Panc1 (cell line): ENCODE measurements at regions not wholly inside any gene's neighbourhood (a gene's known extent, or its start where the extent isn't known, plus 50 kb on each side); places are given as distances from the start of the nearest gene placed in this dataset.

Experiments used
- ATAC-seq: fragments of 200-7000 bp; cut with Tn5 transposase; 2 replicates; pipeline ENCODE4 v1.9.1; 2020; ENCODE audit warnings: mild to moderate bottlenecking, moderate library complexity
- BruUV-seq: library from RNA; stranded (reverse); fragments of 400-500 nt; replicated peaks from 2 replicates; lab custom pipeline; 2021; lab: Mats Ljungman, UMichigan
- CTCF ChIA-PET: fragments of 300-600 bp; sonication (Branson Sonifier 250); formaldehyde crosslinking; loops from one replicate; lab custom pipeline; 2022; ENCODE audit warnings: antibody characterized with exemption; lab: Charles Lee
- POLR2A ChIA-PET: fragments of 300-600 bp; sonication (Branson Sonifier 250); formaldehyde crosslinking; loops from one replicate; lab custom pipeline; 2022; ENCODE audit warnings: antibody characterized with exemption; lab: Charles Lee
- DNase-seq: peaks from one replicate; pipeline ENCODE4 v3.0.0-alpha.2; 2010; ENCODE audit warnings: low read depth, low spot score
- H3K27ac ChIP-seq: 2 replicates; pipeline ENCODE4 v1.5.1; 2011; ENCODE audit warnings: mild to moderate bottlenecking, low read length, inconsistent platforms
- H3K27me3 ChIP-seq: fragments of 200-500 bp; sonication (Bioruptor generic); 2 replicates; pipeline ENCODE4 v1.6.0; 2014; ENCODE audit warnings: low read length, inconsistent platforms; ENCODE audit not compliant: control insufficient read depth, insufficient read depth
- H3K36me3 ChIP-seq: fragments of 200-500 bp; sonication (Bioruptor generic); 2 replicates; pipeline ENCODE4 v1.5.1; 2014; ENCODE audit warnings: inconsistent platforms, mild to moderate bottlenecking, low read length, moderate library complexity; ENCODE audit not compliant: control insufficient read depth, insufficient read depth
- H3K4me1 ChIP-seq: 2 replicates; pipeline ENCODE4 v1.5.1; 2011; ENCODE audit warnings: inconsistent platforms, mild to moderate bottlenecking, low read length, moderate library complexity; ENCODE audit not compliant: control insufficient read depth, insufficient read depth
- H3K4me3 ChIP-seq, 2 experiments: 2 replicates each; pipeline ENCODE4 v1.5.1; 2011 to 2012; ENCODE audit warnings: low read depth in 2 of 2, low read length in 2 of 2, mild to moderate bottlenecking in 2 of 2, inconsistent platforms in 1 of 2, moderate library complexity in 1 of 2
- H3K9me3 ChIP-seq: fragments of 200-500 bp; sonication (Bioruptor generic); 2 replicates; pipeline ENCODE4 v1.5.1; 2014; ENCODE audit warnings: low read depth, mild to moderate bottlenecking, inconsistent platforms, low read length, moderate library complexity; ENCODE audit not compliant: control insufficient read depth, insufficient read depth
- CTCF ChIP-seq: fragments of 450-650 bp; IDR thresholded peaks from 2 replicates; pipeline ENCODE4 v1.5.1; 2017; ENCODE audit warnings: mild to moderate bottlenecking
- POLR2AphosphoS5 ChIP-seq: IDR thresholded peaks from 2 replicates; pipeline ENCODE4 v1.6.1; 2012; ENCODE audit warnings: mild to moderate bottlenecking, low read depth, low read length, moderate library complexity
- REST ChIP-seq, 2 experiments: IDR thresholded peaks; 2 replicates each; pipeline ENCODE4 v1.6.1; 2011 to 2012; ENCODE audit warnings: low read depth in 2 of 2, control low read depth in 1 of 2, low read length in 1 of 2, mild to moderate bottlenecking in 1 of 2, moderate library complexity in 1 of 2; ENCODE audit not compliant: insufficient read depth in 1 of 2
- SIN3A ChIP-seq: IDR thresholded peaks from 2 replicates; pipeline ENCODE4 v1.6.1; 2012; ENCODE audit warnings: low read depth, mild to moderate bottlenecking, low read length, moderate library complexity, borderline replicate concordance; ENCODE audit not compliant: insufficient read depth
- TCF7L2 ChIP-seq: IDR thresholded peaks from 2 replicates; pipeline ENCODE4 v1.6.1; 2011; ENCODE audit warnings: mild to moderate bottlenecking, low read depth, low read length, inconsistent platforms
- in situ Hi-C: cut with HindIII; loops from 2 replicates; pipeline ENCODE4 v1.10.0; 2016; ENCODE audit warnings: low sequenced_read_pairs, low pct_unique_long_range_greater_than_20kb
- intact Hi-C: fragments of 100-400 bp; cut with micrococcal nuclease; formaldehyde crosslinking; loops from one replicate; pipeline ENCODE4 v1.10.0; 2022; ENCODE audit not compliant: unreplicated experiment

- Histone ChIP-seq H3K4me1 (no peaks in the 10 kb centered on the region), H3K9me3 (no peaks in the 10 kb centered on the region), H3K27ac (no peak overlapping the region), H3K4me3 (no peak overlapping the region), H3K36me3 (no peaks in the 10 kb centered on the region), H3K27me3 (peaks cover 21% of the 10 kb centered on the region)
- ChIA-PET CTCF (interaction anchor here (0.7 kb wide), 2 partner anchors 9 to 880 kb away, joined by 3 to 4 read pairs; no protein-coding TSS in a partner anchor), POLR2A (no interaction called here)
- TF ChIP-seq TCF7L2 (no peak), CTCF (no peak), POLR2AphosphoS5 (no peak), REST (IDR thresholded peaks at IDR 0.05; ENCODE audit: insufficient read depth in 1 of 2, low read depth in 2 of 2, low read length in 1 of 2) (no peak), SIN3A (no peak)
- DNase-seq (no peak), ATAC-seq (peak; percentile 12)
- no TSS peak for BruUV-seq
- in situ Hi-C loops (no loop called here), intact Hi-C loops (loop anchor here (10.0 kb wide), 1 partner anchor 771 kb away; no protein-coding TSS in a partner anchor)
These were observed 71.6 kb upstream of the CSF3R start for GRCh38 chr1:36554323-36554628.

GRCh38 chr1:36553591-36554322 lies 71.0 kb upstream of the CSF3R start:
- Histone ChIP-seq H3K9me3 (no peaks in the 10 kb centered on the region), H3K4me3 (no peak overlapping the region), H3K27ac (no peak overlapping the region), H3K36me3 (no peaks in the 10 kb centered on the region), H3K4me1 (no peaks in the 10 kb centered on the region), H3K27me3 (peaks cover 22% of the 10 kb centered on the region)
- TF ChIP-seq REST (IDR thresholded peaks at IDR 0.05; ENCODE audit: insufficient read depth in 1 of 2, low read depth in 2 of 2, low read length in 1 of 2), result no peak
- TF ChIP-seq CTCF, result peak; percentile 90
- ChIA-PET CTCF (interaction anchor here (0.5 to 0.7 kb wide), 2 partner anchors 9 to 67 kb away, joined by 4 to 6 read pairs; no protein-coding TSS in a partner anchor), POLR2A (no interaction called here)
- in situ Hi-C loops, result no loop called here
- no peak for DNase-seq
- no TSS peak for BruUV-seq
- intact Hi-C loops, result loop anchor here (10.0 kb wide), 1 partner anchor 771 kb away; no protein-coding TSS in a partner anchor
- ATAC-seq, result peak; percentile 97
